Colonic mucosa (tissue), 4 donors: ENCODE measurements at regions not wholly inside any gene's neighbourhood (a gene's known extent, or its start where the extent isn't known, plus 50 kb on each side); places are given as distances from the start of the nearest gene placed in this dataset.

ENCODE experiments used
- DNase-seq: peaks from one replicate; pipeline ENCODE4 v3.0.0-alpha.2; 2020
- H3K27ac ChIP-seq: fragments of 200-600 bp; one replicate; pipeline ENCODE4 v1.8.0; 2021
- H3K27me3 ChIP-seq: fragments of 200-600 bp; one replicate; pipeline ENCODE4 v1.8.0; 2021
- H3K36me3 ChIP-seq: fragments of 200-600 bp; one replicate; pipeline ENCODE4 v1.8.0; 2021
- H3K4me1 ChIP-seq: fragments of 200-600 bp; one replicate; pipeline ENCODE4 v1.8.0; 2021; ENCODE audit warnings: mild to moderate bottlenecking
- H3K4me3 ChIP-seq: fragments of 200-600 bp; one replicate; pipeline ENCODE4 v1.8.0; 2021
- H3K9ac ChIP-seq, 2 donors: one replicate each; pipeline ENCODE4 v1.7.0; 2013; ENCODE audit warnings: control low read depth in 2 of 2, low read depth in 2 of 2, low read length in 2 of 2
- H3K9me3 ChIP-seq: fragments of 200-600 bp; one replicate; pipeline ENCODE4 v1.8.0; 2021
- intact Hi-C: fragments of 100-400 bp; cut with DNase I; formaldehyde crosslinking; loops from one replicate; pipeline ENCODE4 v1.14.1; 2022
- TF ChIP-seq, protein P1 (sequence below): fragments of 200-600 bp; IDR thresholded peaks from one replicate; pipeline ENCODE4 v1.8.0; 2022; ENCODE audit warnings: antibody characterized with exemption, mild to moderate bottlenecking
- donor health status: healthy.
- donor health status: DM: no; HTN: no; CAD: no.
- donor health status: DM: no; HTN: no; CAD: no.

DNA sequence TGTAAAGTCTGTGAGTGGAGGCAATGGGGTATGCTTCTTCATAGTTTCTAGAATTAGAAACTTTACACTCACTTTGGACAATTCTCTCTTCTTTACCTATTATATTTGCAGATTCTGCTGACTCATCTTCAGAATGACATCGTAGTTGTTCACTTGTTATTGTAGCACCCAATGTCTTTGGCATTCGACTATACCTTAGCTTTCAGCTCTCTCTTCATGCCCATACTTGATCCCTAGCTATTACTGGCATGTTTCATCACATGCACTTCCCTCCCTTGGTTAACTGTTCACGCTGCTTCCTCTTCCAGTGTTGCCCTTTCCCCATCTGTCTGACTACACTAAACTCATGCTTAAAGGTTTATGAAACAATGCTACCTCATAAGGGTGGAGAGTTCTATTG, 298.1 kb upstream of the TCF21 start:
- Histone ChIP-seq H3K9me3 (no peaks in the 10 kb centered on the region), H3K4me3 (no peak overlapping the region), H3K36me3 (no peaks in the 10 kb centered on the region), H3K4me1 (no peaks in the 10 kb centered on the region), H3K27me3 (no peaks in the 10 kb centered on the region), H3K27ac (no peak overlapping the region), H3K9ac (no peak overlapping the region)
- intact Hi-C loops = no loop called here
- TF ChIP-seq, protein P1, sequence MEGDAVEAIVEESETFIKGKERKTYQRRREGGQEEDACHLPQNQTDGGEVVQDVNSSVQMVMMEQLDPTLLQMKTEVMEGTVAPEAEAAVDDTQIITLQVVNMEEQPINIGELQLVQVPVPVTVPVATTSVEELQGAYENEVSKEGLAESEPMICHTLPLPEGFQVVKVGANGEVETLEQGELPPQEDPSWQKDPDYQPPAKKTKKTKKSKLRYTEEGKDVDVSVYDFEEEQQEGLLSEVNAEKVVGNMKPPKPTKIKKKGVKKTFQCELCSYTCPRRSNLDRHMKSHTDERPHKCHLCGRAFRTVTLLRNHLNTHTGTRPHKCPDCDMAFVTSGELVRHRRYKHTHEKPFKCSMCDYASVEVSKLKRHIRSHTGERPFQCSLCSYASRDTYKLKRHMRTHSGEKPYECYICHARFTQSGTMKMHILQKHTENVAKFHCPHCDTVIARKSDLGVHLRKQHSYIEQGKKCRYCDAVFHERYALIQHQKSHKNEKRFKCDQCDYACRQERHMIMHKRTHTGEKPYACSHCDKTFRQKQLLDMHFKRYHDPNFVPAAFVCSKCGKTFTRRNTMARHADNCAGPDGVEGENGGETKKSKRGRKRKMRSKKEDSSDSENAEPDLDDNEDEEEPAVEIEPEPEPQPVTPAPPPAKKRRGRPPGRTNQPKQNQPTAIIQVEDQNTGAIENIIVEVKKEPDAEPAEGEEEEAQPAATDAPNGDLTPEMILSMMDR = no peak
- no peak for DNase-seq

DNA sequence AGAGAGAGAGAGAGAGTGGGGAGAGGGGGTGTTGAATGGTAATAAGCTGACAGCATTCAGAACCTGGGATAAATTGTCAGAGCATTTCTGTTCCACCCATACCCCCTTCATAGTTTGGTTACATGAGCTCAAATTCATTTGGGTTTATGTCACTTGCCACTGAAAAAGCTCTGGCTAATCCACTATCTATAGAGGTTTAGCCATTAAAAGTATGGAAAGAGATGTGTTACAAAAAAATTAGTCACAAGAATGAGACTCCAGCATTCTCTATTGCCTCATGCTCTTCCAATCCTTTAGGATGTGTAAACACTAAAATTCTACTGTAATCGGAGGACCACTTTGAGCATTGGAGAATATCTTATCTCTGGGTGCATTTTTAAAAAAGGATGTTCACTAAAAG, 297.6 kb upstream of the TCF21 start:
- intact Hi-C loops = no loop called here
- no peaks in the 10 kb centered on the region for H3K36me3 ChIP-seq
- H3K4me3 ChIP-seq = no peak overlapping the region
- H3K9me3 ChIP-seq = no peaks in the 10 kb centered on the region
- H3K27ac ChIP-seq = no peak overlapping the region
- no peaks in the 10 kb centered on the region for H3K27me3 ChIP-seq
- TF ChIP-seq, protein P1 = no peak
- H3K9ac ChIP-seq = no peak overlapping the region
- H3K4me1 ChIP-seq = no peaks in the 10 kb centered on the region
- no peak for DNase-seq

DNA sequence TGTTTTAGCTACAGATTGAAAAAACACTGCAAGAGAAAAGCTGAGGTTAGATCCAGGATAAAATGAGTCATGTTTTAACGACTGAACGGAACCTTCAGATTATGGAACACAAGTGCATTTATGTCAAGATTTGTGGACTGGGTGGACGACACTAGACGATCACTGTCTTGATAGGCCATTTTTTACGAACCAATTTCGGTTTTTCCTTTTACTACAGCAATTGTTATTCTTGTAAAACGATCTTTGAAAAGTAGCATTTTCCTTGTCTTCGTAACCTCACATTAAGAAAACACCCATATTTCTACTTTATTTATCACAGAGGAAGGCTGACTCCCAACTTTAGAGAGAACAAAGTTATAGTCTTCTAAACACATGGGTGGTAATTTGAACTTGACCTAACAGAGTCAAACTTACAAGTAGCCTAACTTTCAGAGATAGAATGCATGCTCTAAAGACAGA, 294.2 kb upstream of the TCF21 start:
- Histone ChIP-seq H3K9me3 (no peaks in the 10 kb centered on the region), H3K27me3 (no peaks in the 10 kb centered on the region), H3K9ac (no peak overlapping the region), H3K36me3 (no peaks in the 10 kb centered on the region), H3K27ac (no peak overlapping the region), H3K4me1 (no peaks in the 10 kb centered on the region), H3K4me3 (no peak overlapping the region)
- TF ChIP-seq, protein P1 = no peak
- intact Hi-C loops = no loop called here
- DNase-seq = no peak

DNA sequence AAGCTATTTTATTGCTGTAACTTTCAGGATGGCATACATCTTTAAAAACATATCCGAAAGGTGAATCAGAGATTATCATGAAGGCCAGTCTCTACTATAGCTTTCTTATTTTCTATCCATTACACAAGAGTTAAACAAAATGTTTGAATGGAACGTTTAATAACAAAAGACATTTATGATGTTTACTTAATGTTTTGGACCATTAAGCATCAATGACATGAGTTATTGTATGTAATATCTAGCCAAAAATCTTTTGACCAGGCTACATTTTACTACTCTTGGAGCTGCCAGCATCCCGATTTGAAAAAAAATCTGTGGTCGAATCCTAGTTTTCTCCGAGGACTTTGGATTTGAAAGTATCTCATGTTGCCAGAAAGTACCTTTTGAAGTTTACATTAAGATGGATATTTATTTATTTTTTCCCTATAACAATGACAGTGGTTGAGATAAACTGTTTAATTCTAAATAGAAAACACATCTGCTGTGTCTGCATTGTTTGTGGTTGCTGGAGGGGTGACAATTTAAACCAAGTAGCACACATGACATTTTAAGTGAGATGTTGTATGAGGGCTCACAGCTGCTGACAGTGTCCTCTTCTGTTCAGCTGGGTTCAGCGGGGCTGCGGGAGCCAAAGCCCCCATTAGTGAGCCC, 293.7 kb upstream of the TCF21 start:
- no peak overlapping the region for H3K4me3 ChIP-seq
- no peak overlapping the region for H3K9ac ChIP-seq
- no peaks in the 10 kb centered on the region for H3K9me3 ChIP-seq
- intact Hi-C loops = no loop called here
- peak; percentile 19 for DNase-seq
- no peaks in the 10 kb centered on the region for H3K4me1 ChIP-seq
- TF ChIP-seq, protein P1 = no peak
- H3K27me3 ChIP-seq = no peaks in the 10 kb centered on the region
- no peak overlapping the region for H3K27ac ChIP-seq
- no peaks in the 10 kb centered on the region for H3K36me3 ChIP-seq

DNA sequence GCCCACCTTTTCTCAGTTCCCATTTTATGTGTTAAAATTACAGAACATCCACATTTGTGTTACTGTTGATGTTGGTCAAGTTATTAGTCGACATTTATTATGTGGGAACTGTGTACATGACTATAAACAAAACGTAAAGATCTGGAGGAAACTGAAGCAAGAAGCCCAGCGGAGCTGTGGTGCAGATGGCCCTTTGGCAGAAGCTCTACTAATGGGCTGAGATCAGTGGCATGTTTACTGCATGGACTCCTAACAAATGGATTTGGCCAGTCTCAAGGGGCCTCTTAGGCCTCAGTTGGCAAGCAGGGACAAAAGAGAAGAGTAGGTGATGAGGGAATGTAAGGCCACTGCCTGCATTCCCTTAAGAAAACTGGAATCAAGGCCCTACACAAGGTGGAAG, 282.1 kb upstream of the TCF21 start:
- intact Hi-C loops = no loop called here
- TF ChIP-seq, protein P1 = no peak
- Histone ChIP-seq H3K9ac (no peak overlapping the region), H3K36me3 (no peaks in the 10 kb centered on the region), H3K27ac (no peak overlapping the region), H3K4me1 (no peaks in the 10 kb centered on the region), H3K27me3 (no peaks in the 10 kb centered on the region), H3K4me3 (no peak overlapping the region), H3K9me3 (no peaks in the 10 kb centered on the region)
- DNase-seq = no peak
